H1 (cell line): ENCODE measurements at regions not wholly inside any gene's neighbourhood (a gene's known extent, or its start where the extent isn't known, plus 50 kb on each side); places are given as distances from the start of the nearest gene placed in this dataset.

ENCODE experiments used
- CTCF ChIA-PET: fragments of 300-600 bp; sonication (Branson Sonifier 250); formaldehyde crosslinking; loops from one replicate; lab custom pipeline; 2021; ENCODE audit not compliant: partially characterized antibody; lab: Charles Lee
- POLR2A ChIA-PET: fragments of 300-600 bp; sonication (Branson Sonifier 250); formaldehyde crosslinking; loops from one replicate; lab custom pipeline; 2021; ENCODE audit warnings: inconsistent platforms; ENCODE audit not compliant: partially characterized antibody; lab: Charles Lee
- DNase-seq, 2 experiments: peaks; one replicate each; pipeline versions ENCODE4 v3.0.0 to v3.0.0-alpha.2; 2010 to 2022; ENCODE audit warnings: low spot score in 2 of 2, low read depth in 1 of 2, mixed read lengths in 1 of 2
- FAIRE-seq: peaks from 2 replicates; lab custom pipeline; 2011; peaks lifted over from hg19 to GRCh38; lab: Jason Lieb, UNC
- H2AFZ ChIP-seq: 2 replicates; pipeline ENCODE4 v1.8.1; 2012; ENCODE audit warnings: low read length, inconsistent platforms
- H2AK5ac ChIP-seq: 2 replicates; pipeline ENCODE4 v1.6.1; 2013; ENCODE audit warnings: low read depth, low read length
- H2BK120ac ChIP-seq: replicated peaks from 2 replicates; pipeline ENCODE3; 2013; ENCODE audit warnings: low read depth, low read length, inconsistent platforms
- H2BK12ac ChIP-seq: 2 replicates; pipeline ENCODE4 v1.6.1; 2013; ENCODE audit warnings: low read depth, low read length
- H2BK15ac ChIP-seq: 2 replicates; pipeline ENCODE4 v1.6.1; 2013; ENCODE audit warnings: low read length
- H2BK20ac ChIP-seq: 2 replicates; pipeline ENCODE4 v1.6.1; 2013; ENCODE audit warnings: low read length
- H2BK5ac ChIP-seq: 2 replicates; pipeline ENCODE4 v1.6.1; 2013; ENCODE audit warnings: low read depth, low read length
- H3K14ac ChIP-seq: 2 replicates; pipeline ENCODE4 v1.6.1; 2013; ENCODE audit warnings: inconsistent platforms; ENCODE audit not compliant: insufficient read length
- H3K18ac ChIP-seq: 2 replicates; pipeline ENCODE4 v1.6.1; 2013; ENCODE audit warnings: low read length; ENCODE audit errors: extremely low read depth
- H3K23ac ChIP-seq: 2 replicates; pipeline ENCODE4 v1.6.1; 2013; ENCODE audit warnings: inconsistent platforms; ENCODE audit not compliant: insufficient read length
- H3K23me2 ChIP-seq: 2 replicates; pipeline ENCODE4 v1.6.1; 2013; ENCODE audit warnings: low read depth, low read length
- H3K27ac ChIP-seq: 2 replicates; pipeline ENCODE4 v1.6.1; 2011; ENCODE audit warnings: low read depth, low read length, inconsistent platforms
- H3K27me3 ChIP-seq, 4 experiments: replicated peaks in 1 of 4; 1 replicate in 1 of 4; 2 replicates in 3 of 4; pipeline versions ENCODE4 v1.6.1 to v1.8.1; 2011 to 2013; ENCODE audit warnings: low read length in 3 of 4, mild to moderate bottlenecking in 3 of 4, inconsistent platforms in 2 of 4, mixed read lengths in 2 of 4, moderate library complexity in 1 of 4; ENCODE audit not compliant: control insufficient read depth in 3 of 4, insufficient read depth in 3 of 4; ENCODE audit errors: extremely low read depth in 1 of 4
- H3K36me3 ChIP-seq, 4 experiments: 2 replicates each; pipeline versions ENCODE4 v1.6.1 to v1.8.1; 2011 to 2013; ENCODE audit warnings: mild to moderate bottlenecking in 4 of 4, low read length in 3 of 4, moderate library complexity in 2 of 4, control low read depth in 1 of 4, inconsistent platforms in 1 of 4; ENCODE audit not compliant: insufficient read depth in 4 of 4, control insufficient read depth in 2 of 4
- H3K4ac ChIP-seq: replicated peaks from 2 replicates; pipeline ENCODE3; 2013; ENCODE audit warnings: low read length, low read depth, mixed read lengths, inconsistent platforms; ENCODE audit not compliant: insufficient read length
- H3K4me1 ChIP-seq, 4 experiments: replicated peaks in 1 of 4; 1 replicate in 1 of 4; 2 replicates in 3 of 4; pipeline versions ENCODE4 v1.6.1 to v1.8.1; 2011 to 2013; ENCODE audit warnings: low read length in 3 of 4, inconsistent platforms in 2 of 4, mixed read lengths in 1 of 4; ENCODE audit not compliant: insufficient read depth in 4 of 4, control insufficient read depth in 3 of 4
- H3K4me2 ChIP-seq, 2 experiments: 2 replicates each; pipeline versions ENCODE4 v1.6.1 to v1.8.1; 2011 to 2013; ENCODE audit warnings: low read depth in 2 of 2, low read length in 2 of 2, control low read depth in 1 of 2, inconsistent platforms in 1 of 2, mild to moderate bottlenecking in 1 of 2; ENCODE audit not compliant: insufficient read depth in 1 of 2
- H3K4me3 ChIP-seq, 4 experiments: fragments of 200-600, 300-600 bp in 1 of 4; sonication (generic), shearing (Covaris generic), sonication (Bioruptor Twin) in 1 of 4; 2 replicates each; pipeline versions ENCODE4 v1.5.1 to v1.8.1; 2011 to 2016; ENCODE audit warnings: low read length in 4 of 4, low read depth in 3 of 4, control low read depth in 2 of 4, inconsistent platforms in 2 of 4, mild to moderate bottlenecking in 2 of 4, mixed read lengths in 1 of 4, moderate library complexity in 1 of 4; ENCODE audit not compliant: insufficient read depth in 2 of 4; ENCODE audit errors: extremely low read depth in 1 of 4
- H3K56ac ChIP-seq: replicated peaks from 2 replicates; pipeline ENCODE3; 2013; ENCODE audit warnings: low read depth, mild to moderate bottlenecking, mixed read lengths, low read length, inconsistent platforms; ENCODE audit not compliant: insufficient read length
- H3K79me1 ChIP-seq: 2 replicates; pipeline ENCODE4 v1.6.1; 2013; ENCODE audit warnings: low read depth, low read length, control low read depth
- H3K79me2 ChIP-seq, 2 experiments: 2 replicates each; pipeline versions ENCODE4 v1.6.1 to v1.8.1; 2012 to 2013; ENCODE audit warnings: low read length in 2 of 2, mild to moderate bottlenecking in 2 of 2, inconsistent platforms in 1 of 2; ENCODE audit not compliant: insufficient read depth in 2 of 2, control insufficient read depth in 1 of 2
- H3K9ac ChIP-seq, 4 experiments: replicated peaks in 1 of 4; 1 replicate in 1 of 4; 2 replicates in 3 of 4; pipeline versions ENCODE4 v1.6.1 to v1.8.1; 2011 to 2013; ENCODE audit warnings: low read depth in 3 of 4, low read length in 3 of 4, control low read depth in 2 of 4, mild to moderate bottlenecking in 2 of 4, moderate library complexity in 2 of 4, inconsistent platforms in 1 of 4; ENCODE audit errors: extremely low read depth in 1 of 4
- H3K9me3 ChIP-seq, 2 experiments: 2 replicates each; pipeline versions ENCODE4 v1.6.1 to v1.8.1; 2012 to 2013; ENCODE audit warnings: mild to moderate bottlenecking in 2 of 2, moderate library complexity in 2 of 2, control low read depth in 1 of 2, inconsistent platforms in 1 of 2, low read depth in 1 of 2, low read length in 1 of 2, mixed read lengths in 1 of 2; ENCODE audit not compliant: insufficient read depth in 2 of 2
- H4K20me1 ChIP-seq, 2 experiments: replicated peaks in 1 of 2; 2 replicates each; pipeline versions ENCODE3 to v1.8.1; 2011 to 2013; ENCODE audit warnings: inconsistent platforms in 2 of 2, low read length in 2 of 2, mild to moderate bottlenecking in 1 of 2; ENCODE audit not compliant: insufficient read depth in 2 of 2, control insufficient read depth in 1 of 2
- H4K5ac ChIP-seq: 2 replicates; pipeline ENCODE4 v1.6.1; 2013; ENCODE audit warnings: low read length, low read depth, mixed read lengths, inconsistent platforms; ENCODE audit not compliant: insufficient read length
- H4K8ac ChIP-seq: 2 replicates; pipeline ENCODE4 v1.8.0; 2013; ENCODE audit warnings: mild to moderate bottlenecking, moderate library complexity, low read length, inconsistent platforms; ENCODE audit not compliant: insufficient read depth; ENCODE audit errors: extremely low read depth
- H4K91ac ChIP-seq: replicated peaks from 2 replicates; pipeline ENCODE3; 2013; ENCODE audit warnings: low read length, mixed read lengths, inconsistent platforms; ENCODE audit not compliant: insufficient read length
- RXRA ChIP-seq: IDR thresholded peaks from 2 replicates; pipeline ENCODE4 v1.6.1; 2011; ENCODE audit warnings: low read depth, mild to moderate bottlenecking, low read length, moderate library complexity; ENCODE audit not compliant: insufficient read depth
- TAF1 ChIP-seq: IDR thresholded peaks from 2 replicates; pipeline ENCODE4 v1.6.1; 2011; ENCODE audit warnings: mild to moderate bottlenecking, low read depth, low read length
- WGBS, 2 experiments: shearing (Covaris generic) in 1 of 2; methylation state at CpG; one replicate each; pipeline versions ENCODE4 v1.1.6 to v1.1.7; 2013 to 2015; ENCODE audit warnings: low lambda C conversion rate in 2 of 2, mixed read lengths in 2 of 2, inconsistent platforms in 1 of 2, low coverage in 1 of 2, missing lambda C conversion rate in 1 of 2; ENCODE audit not compliant: insufficient replicate concordance in 2 of 2, insufficient coverage in 1 of 2, insufficient read length in 1 of 2; ENCODE audit errors: extremely low coverage in 1 of 2, missing lambda C conversion rate in 1 of 2; 5-methylcytosine and 5-hydroxymethylcytosine counted together

- H2AFZ ChIP-seq = no peak overlapping the region
- no peak overlapping the region for H2BK20ac ChIP-seq
- WGBS, 2 experiments = 100% methylated on average over 2 of the region's 2 CpGs; no CpG with 5 or more reads in 1 of the 2 experiments
These were observed 622.6 kb upstream of the SLC35B3 start for GRCh38 chr6:9057937-9058336.

More at GRCh38 chr6:9057937-9058336, 622.6 kb upstream of the SLC35B3 start:
- Histone ChIP-seq H3K79me2 (no peaks in the 10 kb centered on the region), H3K4me2 (no peak overlapping the region), H3K4me1 (no peaks in the 10 kb centered on the region), H3K9me3 (no peaks in the 10 kb centered on the region), H2BK12ac (no peak overlapping the region), H3K56ac (no peak overlapping the region), H3K14ac (no peak overlapping the region), H3K27me3 (no peaks in the 10 kb centered on the region), H3K9ac (no peak overlapping the region), H2BK15ac (no peak overlapping the region), H4K20me1 (no peaks in the 10 kb centered on the region), H3K79me1 (no peaks in the 10 kb centered on the region), H3K23me2 (no peaks in the 10 kb centered on the region), H4K91ac (no peak overlapping the region), H4K5ac (no peak overlapping the region), H3K27ac (no peak overlapping the region), H3K4ac (no peak overlapping the region), H3K18ac (no peak overlapping the region), H2BK5ac (no peak overlapping the region), H2BK120ac (no peak overlapping the region), H3K36me3 (no peaks in the 10 kb centered on the region), H3K23ac (no peak overlapping the region), H2AK5ac (no peak overlapping the region), H4K8ac (no peak overlapping the region), H3K4me3 (no peak overlapping the region)
- DNase-seq (no peak), FAIRE-seq (no peak)
- TF ChIP-seq RXRA (no peak), TAF1 (no peak)
- ChIA-PET CTCF (interaction anchor here (1.3 kb wide), 1 partner anchor 368 kb away, joined by 3 read pairs; no protein-coding TSS in a partner anchor), POLR2A (no interaction called here)
